ENCODE measurements at regions not wholly inside any gene's neighbourhood (a gene's known extent, or its start where the extent isn't known, plus 50 kb on each side); places are given as distances from the start of the nearest gene placed in this dataset.

DNA sequence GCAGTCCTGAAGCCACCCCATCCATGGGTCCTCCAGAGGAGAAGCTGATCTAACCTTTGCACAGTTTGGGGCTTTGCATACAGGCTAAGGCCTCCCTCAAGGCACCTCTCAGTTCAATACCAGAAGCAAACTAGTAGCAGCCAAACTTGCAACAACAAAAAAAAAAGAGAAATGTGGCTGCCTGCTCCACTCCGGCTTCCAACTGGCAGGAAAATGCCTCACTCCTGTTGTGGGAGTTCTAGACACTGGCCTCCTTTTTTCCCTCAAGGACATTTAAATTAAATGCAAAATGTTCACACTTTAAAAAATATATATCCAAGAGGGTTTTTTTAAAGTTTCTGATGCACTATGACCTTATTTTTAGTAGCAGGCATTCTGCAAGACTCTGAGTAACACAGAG is 216.0 kb upstream of the TPM1 start:
- H3K27me3 ChIP-seq (ENCODE audit: control insufficient read depth, insufficient read depth, low read length), result no peaks in the 10 kb centered on the region
- TF ChIP-seq, protein P1, sequence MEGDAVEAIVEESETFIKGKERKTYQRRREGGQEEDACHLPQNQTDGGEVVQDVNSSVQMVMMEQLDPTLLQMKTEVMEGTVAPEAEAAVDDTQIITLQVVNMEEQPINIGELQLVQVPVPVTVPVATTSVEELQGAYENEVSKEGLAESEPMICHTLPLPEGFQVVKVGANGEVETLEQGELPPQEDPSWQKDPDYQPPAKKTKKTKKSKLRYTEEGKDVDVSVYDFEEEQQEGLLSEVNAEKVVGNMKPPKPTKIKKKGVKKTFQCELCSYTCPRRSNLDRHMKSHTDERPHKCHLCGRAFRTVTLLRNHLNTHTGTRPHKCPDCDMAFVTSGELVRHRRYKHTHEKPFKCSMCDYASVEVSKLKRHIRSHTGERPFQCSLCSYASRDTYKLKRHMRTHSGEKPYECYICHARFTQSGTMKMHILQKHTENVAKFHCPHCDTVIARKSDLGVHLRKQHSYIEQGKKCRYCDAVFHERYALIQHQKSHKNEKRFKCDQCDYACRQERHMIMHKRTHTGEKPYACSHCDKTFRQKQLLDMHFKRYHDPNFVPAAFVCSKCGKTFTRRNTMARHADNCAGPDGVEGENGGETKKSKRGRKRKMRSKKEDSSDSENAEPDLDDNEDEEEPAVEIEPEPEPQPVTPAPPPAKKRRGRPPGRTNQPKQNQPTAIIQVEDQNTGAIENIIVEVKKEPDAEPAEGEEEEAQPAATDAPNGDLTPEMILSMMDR (IDR thresholded peaks at IDR 0.05; ENCODE audit: insufficient read depth, low read length, poor library complexity, severe bottlenecking), result no peak
- no peak for DNase-seq (ENCODE audit: low read depth)
- no peaks in the 10 kb centered on the region for H3K36me3 ChIP-seq (ENCODE audit: control insufficient read depth, insufficient read depth, low read length)
- H3K4me3 ChIP-seq (ENCODE audit: low read depth, low read length), result no peak overlapping the region

DNA sequence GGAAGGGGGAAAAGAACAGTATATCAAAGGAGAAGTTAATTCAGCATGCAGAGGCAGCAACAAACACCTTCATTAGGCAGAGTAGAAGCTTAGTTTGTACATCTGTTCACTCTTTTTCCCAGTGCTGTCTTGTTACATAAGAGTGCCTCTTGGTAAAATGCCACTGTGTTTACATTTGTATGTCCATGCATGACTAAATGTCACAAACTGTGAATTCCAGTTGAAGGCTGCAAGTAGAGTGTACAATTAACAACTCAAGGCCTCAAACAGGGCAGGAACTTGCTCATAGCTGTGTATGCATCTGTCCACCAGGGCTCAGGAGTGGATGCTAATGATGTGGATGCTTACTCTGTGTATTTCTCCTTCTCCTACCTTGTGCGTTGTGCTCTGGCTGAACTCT is 214.2 kb upstream of the TPM1 start:
- DNase-seq (ENCODE audit: low read depth), result no peak
- Histone ChIP-seq H3K27me3 (ENCODE audit: control insufficient read depth, insufficient read depth, low read length) (no peaks in the 10 kb centered on the region), H3K36me3 (ENCODE audit: control insufficient read depth, insufficient read depth, low read length) (no peaks in the 10 kb centered on the region), H3K4me3 (ENCODE audit: low read depth, low read length) (no peak overlapping the region)
- TF ChIP-seq, protein P1 (IDR thresholded peaks at IDR 0.05; ENCODE audit: insufficient read depth, low read length, poor library complexity, severe bottlenecking), result peak; percentile 33

DNA sequence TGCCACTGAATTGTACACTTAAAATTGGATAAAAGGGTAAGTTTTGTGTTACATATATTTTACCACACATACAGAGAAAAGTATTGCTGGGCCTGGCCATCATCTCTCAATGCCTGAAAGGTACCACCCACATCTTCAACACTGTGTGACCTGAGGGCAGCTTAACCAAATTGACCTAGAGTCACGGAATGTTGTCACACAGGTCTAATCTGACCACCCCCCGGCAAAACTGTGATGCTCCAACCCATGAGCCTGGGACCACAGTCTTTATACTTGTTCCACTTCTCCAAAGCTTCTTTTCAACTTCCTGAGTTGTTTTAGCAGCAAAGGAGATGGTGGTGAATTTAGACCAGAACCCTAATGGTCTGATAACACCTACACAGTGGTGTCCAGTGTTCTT is 210.3 kb upstream of the TPM1 start:
- no peak for DNase-seq (ENCODE audit: low read depth)
- peaks cover 2% of the 10 kb centered on the region for H3K36me3 ChIP-seq (ENCODE audit: control insufficient read depth, insufficient read depth, low read length)
- no peaks in the 10 kb centered on the region for H3K27me3 ChIP-seq (ENCODE audit: control insufficient read depth, insufficient read depth, low read length)
- TF ChIP-seq, protein P1 (IDR thresholded peaks at IDR 0.05; ENCODE audit: insufficient read depth, low read length, poor library complexity, severe bottlenecking), result no peak
- H3K4me3 ChIP-seq (ENCODE audit: low read depth, low read length), result no peak overlapping the region

DNA sequence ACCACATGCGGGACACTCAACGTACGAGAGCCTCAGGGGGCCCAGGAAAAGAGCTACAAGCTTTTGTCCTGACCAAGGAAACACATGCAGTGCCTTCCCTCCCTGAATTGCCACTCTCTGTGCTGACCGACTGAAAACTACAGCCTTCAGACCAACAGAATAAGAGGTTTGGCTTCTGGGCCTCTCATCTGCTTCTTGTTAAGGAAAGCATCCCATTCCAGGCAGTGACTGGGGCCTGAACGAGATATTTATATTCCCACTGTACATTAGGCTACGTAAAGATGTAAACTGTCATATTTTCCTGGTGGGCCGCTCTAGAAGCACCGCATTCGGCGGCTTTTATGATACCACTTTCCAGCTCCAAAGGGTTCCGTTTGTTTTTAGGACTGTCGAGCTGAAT is 208.9 kb upstream of the TPM1 start:
- no peak overlapping the region for H3K4me3 ChIP-seq (ENCODE audit: low read depth, low read length)
- TF ChIP-seq, protein P1 (IDR thresholded peaks at IDR 0.05; ENCODE audit: insufficient read depth, low read length, poor library complexity, severe bottlenecking), result no peak
- peaks cover 2% of the 10 kb centered on the region for H3K36me3 ChIP-seq (ENCODE audit: control insufficient read depth, insufficient read depth, low read length)
- no peaks in the 10 kb centered on the region for H3K27me3 ChIP-seq (ENCODE audit: control insufficient read depth, insufficient read depth, low read length)
- no peak for DNase-seq (ENCODE audit: low read depth)

DNA sequence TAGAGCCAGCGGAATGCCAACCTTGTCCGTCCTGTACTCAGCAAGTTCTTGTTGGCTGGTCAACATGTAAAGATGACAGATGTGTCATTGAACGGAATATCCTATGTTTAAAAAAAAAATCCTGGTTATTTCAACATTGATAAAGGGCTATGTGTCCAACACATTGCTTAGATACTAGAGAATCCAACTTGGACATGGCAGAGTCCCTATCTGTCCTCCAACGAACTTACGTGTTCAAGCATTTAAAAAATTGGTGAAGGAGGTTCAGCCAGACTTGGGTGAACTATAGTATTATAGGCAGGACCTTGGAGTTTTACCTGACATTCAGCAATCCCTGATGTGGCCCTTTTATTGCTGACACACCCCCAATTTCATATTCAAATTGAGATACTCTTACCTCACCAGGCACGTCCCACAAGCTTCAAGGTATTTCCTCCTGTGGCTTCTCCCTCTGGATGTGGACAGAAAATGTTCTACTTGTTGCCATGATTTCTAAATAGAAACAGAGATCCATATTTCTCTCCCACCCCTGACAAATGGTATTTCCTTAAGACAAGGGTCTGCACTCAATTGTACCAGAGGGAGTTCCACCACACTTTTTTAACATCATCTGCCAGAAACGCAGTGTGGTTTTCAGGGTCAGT is 207.7 kb upstream of the TPM1 start:
- TF ChIP-seq, protein P1 (IDR thresholded peaks at IDR 0.05; ENCODE audit: insufficient read depth, low read length, poor library complexity, severe bottlenecking), result no peak
- no peak for DNase-seq (ENCODE audit: low read depth)
- H3K4me3 ChIP-seq (ENCODE audit: low read depth, low read length), result no peak overlapping the region
- H3K27me3 ChIP-seq (ENCODE audit: control insufficient read depth, insufficient read depth, low read length), result no peaks in the 10 kb centered on the region
- H3K36me3 ChIP-seq (ENCODE audit: control insufficient read depth, insufficient read depth, low read length), result peaks cover 2% of the 10 kb centered on the region

DNA sequence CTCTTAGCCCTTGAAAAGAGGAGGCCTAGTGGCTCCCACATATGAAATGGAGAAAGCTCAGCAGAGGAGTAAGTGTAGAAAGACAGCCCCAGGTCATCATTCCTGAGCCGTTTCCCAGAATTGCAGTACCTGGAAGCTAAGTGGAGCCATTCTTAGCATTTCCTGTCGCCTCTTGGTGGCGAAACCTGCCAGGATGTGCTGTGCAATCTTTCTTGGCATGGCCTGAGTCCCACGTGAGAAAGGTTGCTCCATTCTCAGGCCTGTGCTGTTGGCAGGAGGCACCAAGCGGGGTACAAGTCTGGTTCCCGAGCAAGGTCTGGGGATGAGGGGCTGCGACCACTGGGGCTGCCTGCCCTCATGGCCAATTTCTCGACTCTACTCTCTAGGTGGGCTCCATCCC is 207.2 kb upstream of the TPM1 start:
- Histone ChIP-seq H3K27me3 (ENCODE audit: control insufficient read depth, insufficient read depth, low read length) (no peaks in the 10 kb centered on the region), H3K4me3 (ENCODE audit: low read depth, low read length) (no peak overlapping the region), H3K36me3 (ENCODE audit: control insufficient read depth, insufficient read depth, low read length) (peaks cover 2% of the 10 kb centered on the region)
- no peak for DNase-seq (ENCODE audit: low read depth)
- TF ChIP-seq, protein P1 (IDR thresholded peaks at IDR 0.05; ENCODE audit: insufficient read depth, low read length, poor library complexity, severe bottlenecking), result no peak

Data from kidney epithelial cell (primary cell).